NCI-H2107 treated with DMSO at 0.1 percent for 48 hours (cell line): ENCODE measurements at regions not wholly inside any gene's neighbourhood (a gene's known extent, or its start where the extent isn't known, plus 50 kb on each side); places are given as distances from the start of the nearest gene placed in this dataset.
"Not testable (repeated sequence)": the region's sequence is repeated elsewhere in the genome, so short reads cannot be mapped to it uniquely, and the experiment has no call there.

ENCODE experiments used
- DNase-seq: peaks from one replicate; lab custom pipeline; 2025; ENCODE audit not compliant: unreplicated experiment; lab: John Stamatoyannopoulos, UW

- no peak for DNase-seq
Measured at GRCh38 chr19:27843861-27844260, 1369.1 kb downstream of the UQCRFS1 start.

- no peak for DNase-seq
Measured at GRCh38 chr19:27833031-27833430, 1379.9 kb downstream of the UQCRFS1 start.

GRCh38 chr19:27828829-27829228, 1384.1 kb downstream of the UQCRFS1 start:
- DNase-seq = no peak

- no peak for DNase-seq
Measured at GRCh38 chr19:27824108-27824507, 1388.8 kb downstream of the UQCRFS1 start.

GRCh38 chr19:27822336-27822735, 1390.6 kb downstream of the UQCRFS1 start:
- DNase-seq = no peak

- DNase-seq = no peak
Measured at GRCh38 chr19:27821418-27822018, 1391.4 kb downstream of the UQCRFS1 start.

- no peak for DNase-seq
Measured at GRCh38 chr19:27815985-27816384, 1397.0 kb downstream of the UQCRFS1 start.

GRCh38 chr19:27814834-27815233, 1398.1 kb downstream of the UQCRFS1 start:
- DNase-seq = not testable (repeated sequence)

GRCh38 chr19:27814274-27814673, 1398.7 kb downstream of the UQCRFS1 start:
- DNase-seq = not testable (repeated sequence)

DNA sequence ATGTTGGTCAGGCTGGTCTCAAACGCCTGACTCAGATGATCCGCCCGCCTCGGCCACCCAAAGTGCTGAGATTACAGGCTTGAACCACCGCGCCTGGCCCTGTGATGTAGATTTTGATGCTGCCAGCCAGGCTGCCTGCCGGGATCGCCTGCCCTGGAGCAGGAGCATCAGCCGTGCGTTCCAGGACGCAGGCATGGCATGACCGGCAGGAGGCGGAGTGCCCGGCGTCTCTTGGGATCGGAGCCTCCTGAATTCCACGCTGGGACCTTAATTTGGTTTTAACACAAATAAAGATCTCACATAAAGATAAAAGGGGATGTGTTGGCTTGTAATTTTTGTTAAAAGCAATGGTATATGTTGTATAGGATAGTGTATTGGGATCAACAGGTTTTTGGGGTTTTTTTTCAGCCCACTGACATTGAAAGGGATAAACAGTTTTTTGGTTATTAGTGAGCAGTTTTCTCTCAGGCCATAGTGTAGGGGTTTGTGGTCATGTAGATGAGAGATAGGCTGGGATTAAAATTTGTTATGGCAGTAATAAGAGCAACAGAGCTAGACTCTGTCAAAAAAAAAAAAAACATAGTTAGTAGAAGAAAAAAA, 1406.4 kb downstream of the UQCRFS1 start:
- DNase-seq = no peak

GRCh38 chr19:27805848-27806247, 1407.1 kb downstream of the UQCRFS1 start:
- no peak for DNase-seq

GRCh38 chr19:27802293-27802692, 1410.7 kb downstream of the UQCRFS1 start:
- not testable (repeated sequence) for DNase-seq

DNA sequence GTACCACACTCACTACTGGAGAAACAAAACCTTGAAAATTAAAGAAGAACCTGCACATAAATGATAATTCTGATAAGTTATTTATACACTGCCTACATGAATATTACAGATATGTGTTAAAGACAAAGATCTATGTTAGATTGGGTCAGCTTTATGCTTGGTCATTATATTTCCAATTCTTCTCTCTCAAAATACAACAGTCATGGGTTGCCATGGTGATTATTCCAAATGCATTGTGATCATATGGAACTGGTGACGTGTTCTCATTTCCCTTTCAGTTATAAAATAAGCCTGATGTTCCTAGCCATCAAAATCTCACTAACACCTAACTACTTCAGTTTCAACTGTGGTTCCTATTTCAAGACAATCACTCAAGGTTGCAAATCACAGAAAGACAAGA, 1416.4 kb downstream of the UQCRFS1 start:
- DNase-seq = no peak

DNA sequence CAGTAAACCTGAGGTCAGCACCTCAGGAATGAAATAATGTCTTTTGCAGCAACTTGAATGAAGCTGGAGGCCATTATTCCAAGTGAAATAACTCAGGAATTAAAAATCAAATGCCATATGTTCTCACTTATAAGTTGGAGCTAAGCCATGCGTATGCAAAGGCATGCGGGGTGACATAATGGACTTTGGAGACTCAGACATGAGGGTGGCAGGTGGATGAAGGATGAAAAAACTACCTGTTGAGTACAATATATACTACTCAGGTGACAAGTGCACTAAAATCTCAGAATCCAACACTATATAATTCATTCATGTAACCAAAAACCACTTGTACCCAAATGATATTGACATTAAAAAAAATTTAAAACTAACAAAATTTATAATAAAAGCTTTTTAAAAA, 1416.9 kb downstream of the UQCRFS1 start:
- DNase-seq = no peak

- DNase-seq = no peak
Measured at GRCh38 chr19:27795369-27795768, 1417.6 kb downstream of the UQCRFS1 start.

DNA sequence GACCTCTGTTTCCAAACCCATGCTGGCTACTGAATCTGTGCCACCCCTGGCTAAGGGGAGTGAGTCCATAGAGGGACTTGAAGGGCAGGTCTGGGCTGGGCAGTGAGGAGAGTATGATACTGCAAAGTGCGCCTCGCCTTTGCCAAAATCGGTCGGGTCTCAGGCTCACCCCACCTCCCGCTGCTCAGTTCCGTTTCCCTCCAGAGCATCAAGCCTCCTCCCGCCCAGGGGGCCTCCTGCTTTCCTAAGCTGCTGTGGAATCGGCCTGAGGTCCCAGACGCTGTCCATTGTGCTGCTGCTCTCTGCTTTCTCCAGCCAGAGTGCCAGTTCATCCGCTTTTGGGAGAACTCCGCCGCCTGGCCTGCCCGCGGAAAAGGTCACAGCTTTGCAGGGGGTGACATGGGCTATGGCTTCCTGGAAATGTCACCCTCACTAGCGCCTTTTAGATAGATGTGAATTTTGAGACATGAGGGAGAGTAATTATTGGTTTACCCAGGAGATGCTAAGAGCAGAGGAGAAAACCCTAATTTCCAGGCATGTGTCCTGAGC, 1418.4 kb downstream of the UQCRFS1 start:
- no peak for DNase-seq

GRCh38 chr19:27793644-27794493, 1419.1 kb downstream of the UQCRFS1 start:
- peak; percentile 86 for DNase-seq

DNA sequence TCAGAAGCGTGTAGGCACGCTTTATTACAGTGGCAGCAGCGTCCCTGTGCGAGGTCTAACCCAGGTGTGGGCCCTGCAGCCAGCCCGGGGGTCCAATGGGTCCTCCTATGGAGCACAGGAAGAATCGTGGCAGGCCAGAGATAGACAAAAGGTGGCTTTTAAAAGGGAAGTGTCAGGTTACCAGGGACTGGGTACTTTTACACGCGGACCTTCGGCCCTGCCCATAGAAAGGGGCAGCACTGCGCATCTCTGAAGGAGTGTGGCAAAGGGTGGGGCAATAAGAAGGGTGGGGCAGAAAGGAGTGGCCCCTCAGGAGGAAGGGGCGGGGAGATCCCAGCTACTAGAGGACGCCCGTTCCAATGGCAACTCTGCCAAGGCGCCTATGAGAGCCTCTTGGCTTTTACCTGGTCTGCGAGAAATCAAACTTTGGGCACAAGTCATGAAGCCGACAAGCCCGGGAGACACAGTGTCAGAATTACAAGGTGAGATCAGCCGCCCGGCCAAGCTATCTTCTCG, 1419.8 kb downstream of the UQCRFS1 start:
- peak; percentile 86 for DNase-seq

DNA sequence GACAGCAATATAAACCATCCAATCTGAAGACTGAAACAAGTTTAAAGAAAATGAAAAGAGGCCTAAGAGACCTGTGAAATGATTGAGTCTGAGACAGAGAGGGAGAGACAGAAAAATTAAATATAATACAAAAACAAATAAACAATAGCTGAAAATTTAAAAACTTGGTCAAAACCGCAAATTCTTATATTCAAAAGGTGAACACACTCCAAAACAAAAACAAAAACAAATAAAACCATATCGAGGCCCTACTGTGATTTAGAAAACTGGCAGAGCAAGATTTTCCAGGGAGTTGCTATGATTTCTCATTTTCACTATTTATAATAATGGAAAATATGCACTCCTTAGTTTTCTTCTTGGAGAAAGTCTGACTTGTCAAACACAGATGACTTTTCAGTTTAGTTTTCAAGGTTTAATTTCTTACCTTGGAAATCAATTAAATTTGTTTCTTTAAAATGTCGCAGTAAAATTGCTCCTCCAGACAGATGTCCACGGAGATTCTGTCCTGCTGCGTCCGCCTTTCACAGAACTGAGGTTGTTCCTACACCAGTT, 1420.3 kb downstream of the UQCRFS1 start:
- peak; percentile 40 for DNase-seq

DNA sequence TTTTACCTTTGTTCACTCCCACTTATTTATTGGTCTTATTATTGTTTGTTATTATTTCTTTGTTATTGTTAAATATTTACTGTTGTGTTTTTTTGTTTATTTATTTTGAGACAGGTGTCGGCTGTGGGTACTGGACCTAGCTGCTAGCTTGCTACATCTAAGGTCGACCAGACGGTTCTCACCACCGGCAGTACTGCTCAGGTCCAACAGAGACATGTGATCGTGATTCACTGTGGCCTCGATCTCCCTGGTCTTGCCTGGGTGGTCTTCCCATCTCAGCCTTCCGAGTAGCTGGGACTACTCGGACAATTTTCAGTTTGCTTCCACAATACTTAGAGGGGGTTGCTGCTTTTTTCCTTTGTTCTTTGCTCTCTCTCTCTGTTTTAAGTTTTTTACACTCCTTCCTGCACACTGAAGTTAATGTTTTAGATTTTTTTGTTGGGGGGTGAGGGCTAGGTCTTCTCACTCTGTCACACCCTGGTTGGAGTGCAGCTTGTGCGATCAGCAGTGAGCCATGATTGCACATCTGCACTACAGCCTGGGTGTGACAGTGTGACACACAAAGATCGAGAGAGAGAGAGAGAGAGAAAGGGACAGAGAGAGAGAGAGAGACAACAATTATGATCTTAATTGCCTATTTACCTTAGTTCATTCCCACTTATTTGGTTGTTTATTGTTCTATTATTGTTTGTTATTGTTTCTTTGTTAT, 1432.4 kb downstream of the UQCRFS1 start:
- DNase-seq = no peak

DNA sequence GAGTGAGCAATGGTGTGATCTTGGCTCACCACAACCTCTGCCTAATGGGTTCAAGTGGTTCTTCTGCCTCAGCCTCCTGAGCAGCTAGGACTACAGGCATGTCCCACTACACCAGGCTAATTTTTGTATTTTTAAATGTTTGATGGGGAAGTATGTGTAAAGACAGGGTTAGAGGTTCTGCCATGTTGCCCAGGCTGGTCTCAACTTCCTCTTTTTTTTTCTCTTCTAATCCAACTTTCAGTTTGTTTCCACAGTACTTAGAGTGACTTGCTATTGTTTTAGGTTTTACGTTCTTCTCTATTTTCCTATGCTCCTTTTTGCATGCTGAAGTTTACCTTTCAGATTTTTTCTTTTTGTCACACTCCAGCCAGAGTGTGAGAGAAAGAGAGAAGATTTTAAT, 1433.0 kb downstream of the UQCRFS1 start:
- no peak for DNase-seq
